HL-60 (cell line): ENCODE measurements at regions not wholly inside any gene's neighbourhood (a gene's known extent, or its start where the extent isn't known, plus 50 kb on each side); places are given as distances from the start of the nearest gene placed in this dataset.

Source experiments
- DNase-seq, 2 experiments: peaks; one replicate each; pipeline ENCODE4 v3.0.0-alpha.2; 2010 to 2020; ENCODE audit warnings: low read depth in 1 of 2, low spot score in 1 of 2
- H3K27ac ChIP-seq: fragments of 250-450 bp; sonication (Bioruptor Pico); replicated peaks from 2 replicates; pipeline ENCODE4 v1.5.1; 2020; ENCODE audit warnings: mild to moderate bottlenecking, moderate library complexity
- H3K27me3 ChIP-seq: fragments of 250-450 bp; sonication (Bioruptor Pico); 2 replicates; pipeline ENCODE4 v1.5.1; 2021; ENCODE audit warnings: mild to moderate bottlenecking, moderate library complexity; ENCODE audit not compliant: insufficient read depth, poor library complexity, severe bottlenecking
- H3K4me3 ChIP-seq: replicated peaks from 2 replicates; pipeline ENCODE4 v1.5.1; 2011; ENCODE audit warnings: mild to moderate bottlenecking, control low read depth, low read length; ENCODE audit not compliant: insufficient read depth
- GABPA ChIP-seq: IDR thresholded peaks from 2 replicates; pipeline ENCODE4 v1.6.1; 2012; ENCODE audit warnings: low read depth
- POLR2AphosphoS5 ChIP-seq: IDR thresholded peaks from 2 replicates; pipeline ENCODE4 v1.6.1; 2012; ENCODE audit warnings: low read depth
- REST ChIP-seq: IDR thresholded peaks from 2 replicates; pipeline ENCODE4 v1.6.1; 2012; ENCODE audit warnings: low read depth; ENCODE audit not compliant: insufficient replicate concordance
- SPI1 ChIP-seq: IDR thresholded peaks from 2 replicates; pipeline ENCODE4 v1.6.1; 2012; ENCODE audit warnings: low read depth, mild to moderate bottlenecking, borderline replicate concordance
- TF ChIP-seq, protein P1 (sequence below): IDR thresholded peaks from one replicate; pipeline ENCODE4 v1.5.1; 2011; ENCODE audit warnings: low read length, control low read depth, inconsistent platforms; ENCODE audit not compliant: insufficient read depth

DNA sequence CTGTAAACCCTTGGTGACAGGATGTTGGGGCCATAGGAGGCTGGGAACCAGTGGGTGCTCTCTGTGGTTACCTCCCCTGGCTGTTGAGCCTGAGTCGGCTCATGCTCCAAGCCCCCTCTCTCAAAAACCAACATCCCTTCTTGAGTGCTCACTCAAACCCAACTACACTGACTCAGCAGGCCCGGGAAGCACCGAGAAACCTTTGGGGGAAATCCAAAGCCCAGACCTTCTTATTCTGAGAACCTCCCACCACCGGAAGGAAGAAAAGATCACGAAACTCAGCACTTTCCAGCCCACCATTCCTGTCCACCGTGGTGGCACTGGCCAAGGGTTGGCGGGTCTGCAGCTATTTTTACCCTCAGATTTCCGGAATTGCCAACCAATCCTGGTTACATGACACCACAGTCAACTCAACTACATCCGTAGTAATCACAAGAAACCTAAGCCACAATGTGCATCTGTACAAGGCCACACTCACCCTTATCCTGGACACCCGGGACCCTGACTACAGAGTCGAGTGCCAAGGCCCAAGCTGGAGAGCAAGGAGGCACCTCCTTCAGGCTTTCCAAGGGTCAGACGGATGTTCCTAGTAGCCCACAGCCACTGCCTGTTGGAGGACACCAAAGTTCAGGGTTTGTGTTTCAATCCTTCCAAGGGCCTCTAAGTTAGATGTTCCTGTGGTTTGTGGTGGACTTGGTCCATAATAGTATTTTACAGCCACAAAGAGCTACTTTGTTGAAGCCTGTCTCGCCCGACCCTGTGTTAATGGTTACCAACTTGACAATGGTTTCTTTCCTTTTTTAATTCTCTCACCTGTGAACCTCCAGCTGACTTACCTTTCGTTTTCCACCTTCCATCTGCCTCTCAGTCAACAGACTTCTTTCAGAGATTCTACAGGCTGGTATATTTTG, 317.0 kb downstream of the CDC5L start:
- DNase-seq: no peak
- Histone ChIP-seq H3K4me3 (no peak overlapping the region), H3K27me3 (no peaks in the 10 kb centered on the region), H3K27ac (no peak overlapping the region)
- TF ChIP-seq SPI1 (no peak), GABPA (no peak), REST (no peak), POLR2AphosphoS5 (no peak)
- TF ChIP-seq, protein P1, sequence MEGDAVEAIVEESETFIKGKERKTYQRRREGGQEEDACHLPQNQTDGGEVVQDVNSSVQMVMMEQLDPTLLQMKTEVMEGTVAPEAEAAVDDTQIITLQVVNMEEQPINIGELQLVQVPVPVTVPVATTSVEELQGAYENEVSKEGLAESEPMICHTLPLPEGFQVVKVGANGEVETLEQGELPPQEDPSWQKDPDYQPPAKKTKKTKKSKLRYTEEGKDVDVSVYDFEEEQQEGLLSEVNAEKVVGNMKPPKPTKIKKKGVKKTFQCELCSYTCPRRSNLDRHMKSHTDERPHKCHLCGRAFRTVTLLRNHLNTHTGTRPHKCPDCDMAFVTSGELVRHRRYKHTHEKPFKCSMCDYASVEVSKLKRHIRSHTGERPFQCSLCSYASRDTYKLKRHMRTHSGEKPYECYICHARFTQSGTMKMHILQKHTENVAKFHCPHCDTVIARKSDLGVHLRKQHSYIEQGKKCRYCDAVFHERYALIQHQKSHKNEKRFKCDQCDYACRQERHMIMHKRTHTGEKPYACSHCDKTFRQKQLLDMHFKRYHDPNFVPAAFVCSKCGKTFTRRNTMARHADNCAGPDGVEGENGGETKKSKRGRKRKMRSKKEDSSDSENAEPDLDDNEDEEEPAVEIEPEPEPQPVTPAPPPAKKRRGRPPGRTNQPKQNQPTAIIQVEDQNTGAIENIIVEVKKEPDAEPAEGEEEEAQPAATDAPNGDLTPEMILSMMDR: no peak

- TF ChIP-seq POLR2AphosphoS5 (no peak), GABPA (no peak), SPI1 (no peak)
- TF ChIP-seq, protein P1: no peak
- Histone ChIP-seq H3K27me3 (no peaks in the 10 kb centered on the region), H3K27ac (no peak overlapping the region), H3K4me3 (no peak overlapping the region)
- DNase-seq: no peak
Measured at GRCh38 chr6:44705596-44705995, 318.1 kb downstream of the CDC5L start.

DNA sequence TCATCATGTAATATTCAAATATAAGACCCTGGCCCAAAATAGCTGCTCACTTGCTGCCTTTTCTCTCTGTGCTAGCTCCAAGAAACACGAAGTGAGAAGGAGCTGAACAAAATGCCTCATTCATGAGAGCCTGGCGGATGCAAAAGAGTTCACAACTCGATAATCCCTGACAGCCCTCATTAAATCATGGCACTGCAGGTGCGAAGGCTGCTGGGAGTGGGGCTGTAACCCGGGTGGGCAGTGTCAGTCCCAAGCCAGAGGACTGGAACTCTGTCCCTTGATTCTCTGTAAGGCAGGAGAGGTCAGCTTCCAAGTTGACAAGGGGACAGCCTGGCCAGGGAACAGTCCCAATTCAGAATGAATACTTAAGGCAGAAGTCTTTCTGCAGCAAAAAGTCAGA, 318.5 kb downstream of the CDC5L start:
- DNase-seq: no peak
- no peak overlapping the region for H3K4me3 ChIP-seq
- TF ChIP-seq GABPA (no peak), SPI1 (no peak), REST (no peak), POLR2AphosphoS5 (no peak)
- TF ChIP-seq, protein P1: no peak
- H3K27me3 ChIP-seq: no peaks in the 10 kb centered on the region
- H3K27ac ChIP-seq: no peak overlapping the region
